EL (cell line): ENCODE measurements at regions not wholly inside any gene's neighbourhood (a gene's known extent, or its start where the extent isn't known, plus 50 kb on each side); places are given as distances from the start of the nearest gene placed in this dataset.
A peak's percentile ranks its signal among the peaks of the same experiment; 100 is the strongest.

Experiments
- DNase-seq: peaks from one replicate; pipeline ENCODE4 v3.0.0-alpha.2; 2016

DNA sequence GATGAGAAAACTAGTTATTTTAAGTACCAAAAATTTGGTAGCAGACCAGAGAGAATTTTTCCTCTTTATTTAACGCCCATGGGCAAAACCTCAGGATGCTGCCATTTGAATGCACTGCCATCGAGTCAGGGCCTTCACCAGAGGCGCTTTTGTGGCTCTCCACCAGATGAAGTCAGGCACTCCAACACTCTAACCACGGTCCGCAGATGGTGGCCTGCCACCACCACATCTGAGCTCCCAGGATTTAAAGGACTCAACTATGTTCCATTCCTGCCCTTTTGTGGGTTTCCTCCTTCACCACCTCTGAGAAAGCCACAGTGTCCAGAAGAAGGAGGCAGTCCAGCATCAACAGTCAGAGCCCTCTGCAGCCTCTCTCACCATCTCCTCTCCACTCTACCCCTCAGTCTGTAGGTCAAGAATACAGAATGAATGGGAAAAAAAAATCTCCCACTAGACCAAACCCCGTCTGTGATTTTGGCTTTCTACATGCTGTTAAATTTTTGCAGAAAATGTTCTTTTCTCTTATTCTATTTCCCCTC, 647.4 kb downstream of the USP25 start:
- no peak for DNase-seq

DNA sequence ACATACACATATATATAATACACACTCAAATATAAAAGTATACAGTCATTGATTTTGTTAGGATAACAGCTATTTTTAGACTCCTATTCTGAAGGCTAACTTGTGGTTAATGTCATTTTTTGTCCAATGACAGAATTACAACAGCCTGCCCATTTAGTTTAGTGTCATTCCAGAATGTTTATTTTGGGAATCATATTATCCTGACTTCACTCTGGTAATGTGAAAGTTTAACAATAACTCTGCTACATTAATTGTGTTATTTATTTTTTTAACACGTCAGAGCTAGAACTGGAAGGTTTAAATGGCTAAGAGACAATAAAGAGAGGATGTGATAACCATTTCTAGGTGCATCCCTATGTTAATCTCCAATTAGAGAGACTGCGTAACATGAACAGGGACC, 648.1 kb downstream of the USP25 start:
- DNase-seq = no peak

DNA sequence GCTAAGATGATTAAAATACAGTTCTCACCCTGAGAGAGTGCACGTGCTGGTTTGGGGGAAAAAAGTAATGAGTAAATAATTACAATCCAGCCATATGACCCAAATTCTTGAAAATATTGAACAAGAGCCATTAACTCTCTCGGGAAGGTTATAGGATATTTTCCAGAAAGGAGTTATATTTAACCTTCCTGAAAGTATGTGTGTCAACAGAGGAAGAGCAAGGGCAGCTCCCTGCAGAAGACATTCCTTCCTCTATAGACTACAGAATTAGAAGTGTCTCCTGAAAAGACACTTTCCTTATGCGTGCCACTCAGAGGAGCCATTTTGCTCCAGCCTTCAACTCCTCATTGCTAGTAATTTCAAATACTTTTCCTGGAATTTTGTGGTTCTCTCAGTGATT, 648.7 kb downstream of the USP25 start:
- no peak for DNase-seq

GRCh38 chr21:16388291-16388690, 658.5 kb downstream of the USP25 start:
- no peak for DNase-seq

GRCh38 chr21:16388911-16389560, 659.3 kb downstream of the USP25 start:
- DNase-seq = no peak

DNA sequence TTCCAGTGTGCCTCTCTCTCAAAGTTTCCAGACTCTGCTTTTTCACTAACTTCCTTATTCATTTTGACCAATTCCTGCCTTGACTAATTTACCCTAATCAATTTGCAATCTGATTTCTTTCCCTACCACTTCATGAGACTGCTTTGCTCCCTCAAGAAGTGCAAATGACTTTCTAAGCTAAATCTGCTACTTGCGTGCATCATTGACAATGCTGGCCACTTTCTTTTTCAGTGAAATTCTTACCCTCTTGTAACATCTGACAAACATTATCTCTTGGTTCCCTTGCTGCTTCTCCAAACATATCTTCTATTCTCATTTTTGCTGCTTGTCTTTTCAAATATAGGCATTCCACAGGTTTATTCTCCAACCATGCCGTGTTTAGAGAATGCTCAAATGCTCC, 659.9 kb downstream of the USP25 start:
- DNase-seq = no peak

DNA sequence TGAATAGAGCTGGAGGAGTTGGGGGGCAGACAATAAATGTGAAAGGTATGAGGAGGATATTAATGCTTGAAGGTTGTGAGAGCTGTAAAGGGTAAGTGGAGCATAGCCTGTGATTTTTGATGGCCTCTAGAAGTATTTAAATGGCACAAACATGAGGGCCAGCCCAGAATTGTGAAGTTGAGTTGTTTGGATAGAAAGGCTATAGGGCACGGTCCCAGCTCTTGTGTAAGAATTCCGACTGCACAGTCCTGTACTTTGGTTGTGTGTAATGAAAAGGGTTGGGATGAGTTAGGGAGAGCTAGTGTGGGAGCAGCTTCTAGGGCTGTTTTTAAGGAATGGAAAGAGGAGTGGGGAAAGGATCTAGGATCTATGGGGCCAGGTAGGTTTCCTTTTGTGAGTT, 665.5 kb downstream of the USP25 start:
- no peak for DNase-seq

- DNase-seq = no peak
Observed at GRCh38 chr21:16402752-16403151, 673.0 kb downstream of the USP25 start.

DNA sequence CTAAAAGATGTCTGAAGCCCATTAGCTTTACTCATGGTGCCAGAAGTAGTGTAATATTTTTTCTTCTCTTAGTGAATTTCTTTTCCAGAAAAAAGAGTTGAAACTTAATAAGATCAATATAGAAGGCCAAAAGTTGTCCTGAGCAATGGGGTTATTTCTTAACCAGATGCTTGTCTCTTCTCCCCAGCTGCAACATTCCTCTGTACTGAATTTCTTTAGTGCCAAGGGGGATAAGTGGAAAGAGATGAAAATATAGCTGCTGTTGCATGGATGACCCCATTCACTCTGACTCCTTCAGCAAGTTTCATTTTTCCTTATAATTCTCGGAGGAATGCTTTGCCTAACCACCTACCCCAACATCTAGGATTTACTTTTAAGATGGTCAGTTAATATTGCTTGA, 675.0 kb downstream of the USP25 start:
- DNase-seq = no peak

GRCh38 chr21:16406355-16406754, 676.6 kb downstream of the USP25 start:
- DNase-seq = no peak

DNA sequence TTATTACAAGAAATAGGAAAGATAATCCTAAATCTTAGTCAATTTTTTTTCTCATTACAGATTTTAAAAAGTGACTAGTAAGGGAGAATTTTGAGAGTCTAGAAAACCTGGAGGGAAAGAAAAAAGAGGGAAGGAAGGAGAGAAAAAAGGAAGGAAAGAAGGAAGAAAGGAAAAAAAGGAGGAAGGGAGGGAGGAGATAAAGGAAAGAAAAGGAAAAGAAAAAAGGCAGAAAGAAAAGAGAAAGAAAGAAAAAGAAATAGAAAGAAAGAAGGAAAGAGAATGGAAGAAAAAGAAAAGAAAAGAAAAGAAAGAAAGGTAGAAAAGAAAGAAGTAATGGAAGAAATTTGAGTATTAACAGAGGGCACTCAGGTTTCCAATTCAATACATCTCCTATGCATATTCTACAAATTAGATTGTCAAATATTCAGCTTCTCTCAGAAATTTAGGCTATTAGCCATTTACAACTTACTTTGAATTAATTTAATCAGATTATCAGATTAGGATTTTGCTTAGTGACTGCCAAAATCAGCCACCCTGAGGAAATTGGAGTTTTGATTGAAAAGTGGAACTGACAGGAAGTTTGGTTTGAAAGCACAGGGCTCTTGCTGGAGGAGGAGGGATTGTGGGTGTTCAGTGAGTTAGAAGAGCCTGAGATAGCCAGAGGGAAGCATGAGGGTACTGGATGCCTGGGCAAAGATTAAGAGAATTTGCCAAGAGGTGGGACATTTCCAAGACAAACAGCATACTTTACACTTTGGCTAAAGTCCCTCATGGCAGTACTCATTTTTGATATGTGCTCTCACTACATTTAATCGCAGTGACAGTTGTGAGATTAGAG, 677.8 kb downstream of the USP25 start:
- DNase-seq = peak; percentile 38

DNA sequence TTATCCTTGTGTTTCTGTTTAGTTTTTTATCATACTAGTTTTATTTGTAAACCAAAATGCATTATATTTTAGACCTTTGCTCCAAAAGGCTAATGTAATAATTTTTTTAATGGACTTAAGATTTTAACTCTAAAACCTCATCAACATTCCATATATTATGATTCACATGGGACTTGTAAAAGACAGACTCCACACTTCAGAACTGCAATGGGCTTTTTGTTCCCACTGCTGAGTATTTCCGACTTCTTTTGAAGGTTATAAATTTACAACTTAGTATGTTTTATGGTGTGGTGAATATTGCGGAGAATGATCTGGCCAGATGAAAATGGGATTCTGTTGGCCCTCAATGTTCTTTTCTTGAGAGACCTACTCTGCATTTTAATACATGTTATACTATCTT, 678.5 kb downstream of the USP25 start:
- peak; percentile 20 for DNase-seq

GRCh38 chr21:16409352-16409751, 679.6 kb downstream of the USP25 start:
- no peak for DNase-seq

- no peak for DNase-seq
Observed at GRCh38 chr21:16418226-16418625, 688.4 kb downstream of the USP25 start.

- no peak for DNase-seq
Observed at GRCh38 chr21:16418642-16419041, 688.9 kb downstream of the USP25 start.

DNA sequence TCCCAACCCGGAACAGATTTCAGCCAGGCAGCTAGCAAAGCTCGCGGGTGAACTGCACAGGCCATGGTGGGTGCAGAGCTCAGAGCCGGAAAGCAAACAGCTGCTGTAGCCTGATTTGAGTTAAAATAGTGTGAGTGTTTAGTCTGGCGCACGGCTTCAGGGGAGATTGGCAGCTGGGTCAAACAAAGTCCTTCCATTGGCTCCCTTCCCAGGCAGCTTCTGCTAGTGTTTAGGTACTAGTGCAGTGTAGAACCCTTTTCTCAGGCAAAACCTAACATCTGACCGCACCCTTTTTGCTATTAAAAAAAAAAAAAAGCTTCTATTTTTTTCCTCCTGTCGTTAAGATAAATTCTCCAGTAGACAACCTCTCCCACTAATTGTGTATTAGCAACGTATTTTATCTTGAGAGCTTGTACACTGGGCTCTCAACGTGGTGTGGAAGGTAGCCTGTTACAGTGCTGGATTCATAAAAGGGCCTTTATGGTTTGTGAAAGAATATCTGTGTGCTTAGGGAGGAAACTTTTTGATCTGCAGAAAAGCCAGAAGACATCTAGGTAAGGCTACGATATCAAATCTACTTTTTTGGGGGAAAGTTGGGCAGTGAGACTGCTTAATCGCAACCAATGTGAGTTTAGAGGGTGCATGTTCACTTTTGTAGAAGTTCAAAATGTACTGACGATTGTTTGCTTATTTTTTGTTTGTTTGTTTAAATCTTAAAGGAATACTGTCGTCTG, 689.6 kb downstream of the USP25 start:
- no peak for DNase-seq

- DNase-seq = peak; percentile 44
Observed at GRCh38 chr21:16420031-16420724, 690.4 kb downstream of the USP25 start.

DNA sequence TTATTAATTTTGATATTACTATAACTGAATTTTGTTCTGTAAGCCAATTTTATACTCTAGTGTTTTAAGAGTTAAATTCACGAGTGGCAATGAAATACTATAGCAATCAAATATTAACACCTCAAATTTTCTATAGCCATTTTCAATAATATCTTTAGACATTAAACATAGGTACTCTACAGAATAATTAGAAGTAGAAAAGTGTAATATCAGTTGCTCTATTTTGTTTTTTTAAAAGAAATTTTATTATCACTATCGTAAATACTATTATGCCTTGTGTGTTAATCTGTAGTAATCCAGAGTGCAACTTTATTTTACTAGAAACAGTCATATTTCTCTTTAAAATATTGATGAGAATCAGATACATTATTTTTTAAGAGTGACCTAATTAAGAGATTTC, 691.2 kb downstream of the USP25 start:
- DNase-seq = no peak

GRCh38 chr21:16421965-16422364, 692.2 kb downstream of the USP25 start:
- DNase-seq = no peak

GRCh38 chr21:16422702-16423101, 692.9 kb downstream of the USP25 start:
- no peak for DNase-seq

GRCh38 chr21:16423921-16424320, 694.1 kb downstream of the USP25 start:
- no peak for DNase-seq

DNA sequence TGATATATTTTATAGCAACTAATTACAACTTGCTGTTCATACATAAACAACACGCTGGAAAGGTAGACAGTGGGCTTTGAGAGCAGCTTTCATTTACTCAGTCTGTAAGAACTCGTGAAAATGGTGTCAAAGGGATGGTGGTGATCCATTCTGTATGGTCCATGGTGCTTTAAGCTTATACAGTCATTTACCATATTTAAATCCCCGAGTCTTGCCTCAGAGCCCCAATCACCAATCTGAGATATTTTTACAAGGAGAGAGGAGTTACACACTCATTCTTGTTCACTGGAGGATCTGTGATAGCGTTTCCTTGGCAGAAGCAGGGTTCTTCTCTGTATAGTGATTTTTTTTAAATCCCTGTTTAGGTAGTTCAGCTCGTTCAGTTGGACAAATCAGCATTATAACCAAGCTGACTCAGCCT, 694.6 kb downstream of the USP25 start:
- DNase-seq = no peak

DNA sequence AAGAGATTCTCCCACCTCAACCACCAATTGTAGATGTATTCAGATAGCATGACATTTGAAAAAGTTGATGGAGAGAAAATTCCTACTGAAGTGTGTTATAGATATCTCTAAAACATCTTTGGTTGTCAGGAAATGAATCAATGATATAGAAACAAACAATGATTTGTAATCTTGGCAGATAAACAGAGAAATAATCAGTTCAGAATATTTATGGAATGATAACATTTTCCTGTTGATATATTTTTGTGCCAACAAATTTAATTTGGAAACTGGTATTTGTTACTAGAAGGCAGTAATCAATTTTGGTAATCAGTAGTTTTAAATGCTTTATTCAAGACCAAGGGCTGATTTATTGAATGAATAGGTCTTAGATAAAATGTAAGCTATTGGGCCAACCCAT, 695.6 kb downstream of the USP25 start:
- DNase-seq = no peak
